Neural crest cell (in vitro differentiated cells): ENCODE measurements at regions not wholly inside any gene's neighbourhood (a gene's known extent, or its start where the extent isn't known, plus 50 kb on each side); places are given as distances from the start of the nearest gene placed in this dataset.
"Not testable (repeated sequence)": the region's sequence is repeated elsewhere in the genome, so short reads cannot be mapped to it uniquely, and the experiment has no call there.

Experiments used
- DNase-seq: peaks from one replicate; pipeline ENCODE4 v3.0.0; 2021; ENCODE audit warnings: low read depth, mixed read lengths, low spot score
- H3K27ac Mint-ChIP-seq: one replicate; pipeline ENCODE4 v1.8.0; 2021; ENCODE audit warnings: mild to moderate bottlenecking, mixed read lengths; ENCODE audit not compliant: unreplicated experiment
- H3K27me3 Mint-ChIP-seq: 2 replicates; pipeline ENCODE4 v1.8.0; 2021; ENCODE audit warnings: low read depth, mild to moderate bottlenecking, mixed read lengths
- H3K36me3 Mint-ChIP-seq: 2 replicates; pipeline ENCODE4 v1.8.0; 2021; ENCODE audit warnings: low read depth, mild to moderate bottlenecking, mixed read lengths
- H3K4me1 Mint-ChIP-seq: 2 replicates; pipeline ENCODE4 v1.8.0; 2021; ENCODE audit warnings: mixed read lengths
- H3K4me3 Mint-ChIP-seq: one replicate; pipeline ENCODE4 v1.8.0; 2021; ENCODE audit warnings: mild to moderate bottlenecking, mixed read lengths
- H3K9me3 Mint-ChIP-seq: 2 replicates; pipeline ENCODE4 v1.8.0; 2021; ENCODE audit warnings: mixed read lengths
- CTCF ChIP-seq: fragments of 200-600 bp; sonication (generic); conservative IDR thresholded peaks from 2 replicates; pipeline ENCODE4 v1.5.0; 2021; ENCODE audit warnings: antibody characterized with exemption, mild to moderate bottlenecking

- H3K4me3 Mint-ChIP-seq = no peak overlapping the region
- H3K4me1 Mint-ChIP-seq = no peaks in the 10 kb centered on the region
- H3K27ac Mint-ChIP-seq = no peak overlapping the region
- H3K36me3 Mint-ChIP-seq = no peaks in the 10 kb centered on the region
- no peaks in the 10 kb centered on the region for H3K9me3 Mint-ChIP-seq
- TF ChIP-seq CTCF = no peak
- H3K27me3 Mint-ChIP-seq = peaks cover 8% of the 10 kb centered on the region
- DNase-seq = no peak
These were observed 113.5 kb upstream of the NDUFV2 start for GRCh38 chr18:8989017-8989416.

- Mint-ChIP-seq H3K4me1 (no peaks in the 10 kb centered on the region), H3K9me3 (no peaks in the 10 kb centered on the region), H3K27ac (peak overlapping the region; percentile 39), H3K4me3 (no peak overlapping the region), H3K36me3 (no peaks in the 10 kb centered on the region), H3K27me3 (peaks cover 8% of the 10 kb centered on the region)
- TF ChIP-seq CTCF = no peak
- no peak for DNase-seq
These were observed 112.6 kb upstream of the NDUFV2 start for GRCh38 chr18:8989855-8990254.

- no peaks in the 10 kb centered on the region for H3K9me3 Mint-ChIP-seq
- no peak for DNase-seq
- no peaks in the 10 kb centered on the region for H3K4me1 Mint-ChIP-seq
- H3K27ac Mint-ChIP-seq = peak overlapping the region; percentile 39
- no peak overlapping the region for H3K4me3 Mint-ChIP-seq
- H3K27me3 Mint-ChIP-seq = peaks cover 8% of the 10 kb centered on the region
- H3K36me3 Mint-ChIP-seq = no peaks in the 10 kb centered on the region
- no peak for TF ChIP-seq CTCF
These were observed 112.0 kb upstream of the NDUFV2 start for GRCh38 chr18:8990276-8991031.

GRCh38 chr18:8991155-8991554, 111.3 kb upstream of the NDUFV2 start:
- Mint-ChIP-seq H3K27ac (no peak overlapping the region), H3K4me1 (no peaks in the 10 kb centered on the region), H3K36me3 (no peaks in the 10 kb centered on the region), H3K9me3 (no peaks in the 10 kb centered on the region), H3K4me3 (no peak overlapping the region), H3K27me3 (peaks cover 8% of the 10 kb centered on the region)
- no peak for DNase-seq
- no peak for TF ChIP-seq CTCF

- not testable (repeated sequence) for H3K9me3 Mint-ChIP-seq, H3K4me1 Mint-ChIP-seq, H3K36me3 Mint-ChIP-seq, DNase-seq, H3K4me3 Mint-ChIP-seq, H3K27ac Mint-ChIP-seq, H3K27me3 Mint-ChIP-seq
These were observed 110.0 kb upstream of the NDUFV2 start for GRCh38 chr18:8992500-8992899.

GRCh38 chr18:8994603-8995002, 107.9 kb upstream of the NDUFV2 start:
- no peak overlapping the region for H3K27ac Mint-ChIP-seq

More at GRCh38 chr18:8994603-8995002, 107.9 kb upstream of the NDUFV2 start:
- Mint-ChIP-seq H3K27me3 (peaks cover 5% of the 10 kb centered on the region), H3K9me3 (peaks cover 4% of the 10 kb centered on the region), H3K4me3 (no peak overlapping the region), H3K4me1 (no peaks in the 10 kb centered on the region), H3K36me3 (no peaks in the 10 kb centered on the region)
- no peak for DNase-seq
- TF ChIP-seq CTCF = no peak
